SU-DHL-6 (cell line): ENCODE measurements at regions not wholly inside any gene's neighbourhood (a gene's known extent, or its start where the extent isn't known, plus 50 kb on each side); places are given as distances from the start of the nearest gene placed in this dataset.

Experiments used
- H2AFZ ChIP-seq: fragments of 200-600 bp; sonication (generic); 2 replicates; pipeline ENCODE4 v1.6.1; 2014; ENCODE audit warnings: low read depth, mild to moderate bottlenecking, moderate library complexity, mixed read lengths, antibody characterized with exemption, low read length; ENCODE audit not compliant: severe bottlenecking
- H3F3A ChIP-seq: fragments of 200-600 bp; shearing (Covaris generic); 2 replicates; pipeline ENCODE4 v1.6.0; 2016; ENCODE audit warnings: antibody characterized with exemption, mild to moderate bottlenecking; ENCODE audit not compliant: insufficient read depth
- H3K27ac ChIP-seq: fragments of 200-600 bp; sonication (generic); 2 replicates; pipeline ENCODE4 v1.5.1; 2016; ENCODE audit warnings: low read depth, mild to moderate bottlenecking, low read length, moderate library complexity, mixed read lengths
- H3K27me3 ChIP-seq: fragments of 200-600 bp; sonication (generic), shearing (Covaris generic); 2 replicates; pipeline ENCODE4 v1.6.0; 2014; ENCODE audit warnings: mild to moderate bottlenecking, low read length
- H3K36me3 ChIP-seq: fragments of 200-600 bp; sonication (generic); 2 replicates; pipeline ENCODE4 v1.6.1; 2014; ENCODE audit warnings: mild to moderate bottlenecking, low read length, mixed read lengths
- H3K4me2 ChIP-seq: fragments of 300-600, 200-600 bp; shearing (Covaris generic), sonication (generic); 2 replicates; pipeline ENCODE4 v1.6.0; 2014; ENCODE audit warnings: low read length, low read depth, mild to moderate bottlenecking; ENCODE audit not compliant: poor library complexity, severe bottlenecking
- H3K4me3 ChIP-seq: fragments of 200-600 bp; sonication (generic); 2 replicates; pipeline ENCODE4 v1.5.1; 2014; ENCODE audit warnings: antibody characterized with exemption, low read length, mild to moderate bottlenecking, mixed read lengths; ENCODE audit not compliant: insufficient read depth, poor library complexity, severe bottlenecking
- H3K79me2 ChIP-seq: fragments of 200-600 bp; sonication (generic); 2 replicates; pipeline ENCODE4 v1.6.1; 2014; ENCODE audit warnings: mild to moderate bottlenecking, low read length, moderate library complexity; ENCODE audit not compliant: insufficient read depth
- H3K9ac ChIP-seq: fragments of 200-600 bp; sonication (generic); 2 replicates; pipeline ENCODE4 v1.7.0; 2014; ENCODE audit warnings: mild to moderate bottlenecking, low read length
- H3K9me2 ChIP-seq: fragments of 200-600 bp; sonication (generic); replicated peaks from 2 replicates; pipeline ENCODE4 v1.6.1; 2014; ENCODE audit warnings: low read length; ENCODE audit not compliant: insufficient read depth
- H3K9me3 ChIP-seq: fragments of 200-600 bp; sonication (generic); 2 replicates; pipeline ENCODE4 v1.6.1; 2014; ENCODE audit warnings: low read length, mixed read lengths; ENCODE audit not compliant: insufficient read depth
- H4K20me1 ChIP-seq: fragments of 200-600 bp; sonication (generic); 2 replicates; pipeline ENCODE4 v1.6.1; 2014; ENCODE audit warnings: low read depth, mild to moderate bottlenecking, antibody characterized with exemption, low read length, moderate library complexity, mixed read lengths
- CTCF ChIP-seq: fragments of 200-600 bp; sonication (generic); IDR thresholded peaks from one replicate; pipeline ENCODE4 v1.5.1; 2017; ENCODE audit warnings: antibody characterized with exemption, mild to moderate bottlenecking, low read length, moderate library complexity; ENCODE audit not compliant: insufficient read depth, poor library complexity, severe bottlenecking
- EZH2phosphoT487 ChIP-seq: fragments of 200-600 bp; sonication (generic), shearing (Covaris generic); conservative IDR thresholded peaks from 2 replicates; pipeline ENCODE4 v1.6.1; 2018; ENCODE audit warnings: mild to moderate bottlenecking, antibody characterized with exemption, low read length, moderate library complexity, mixed read lengths

- Histone ChIP-seq H3F3A (no peaks in the 10 kb centered on the region), H3K9me3 (no peaks in the 10 kb centered on the region), H3K4me2 (no peak overlapping the region), H3K9me2 (no peaks in the 10 kb centered on the region), H3K9ac (no peak overlapping the region), H3K27ac (no peak overlapping the region), H3K79me2 (no peaks in the 10 kb centered on the region), H3K27me3 (no peaks in the 10 kb centered on the region), H4K20me1 (no peaks in the 10 kb centered on the region), H3K4me3 (no peak overlapping the region), H2AFZ (no peak overlapping the region), H3K36me3 (no peaks in the 10 kb centered on the region)
- TF ChIP-seq EZH2phosphoT487 (no peak), CTCF (no peak)
Measured at GRCh38 chr1:194809215-194809614, 1622.8 kb upstream of the B3GALT2 start.

- Histone ChIP-seq H3K27ac (no peak overlapping the region), H3K4me2 (no peak overlapping the region), H3F3A (no peaks in the 10 kb centered on the region), H3K9ac (no peak overlapping the region), H4K20me1 (no peaks in the 10 kb centered on the region), H3K79me2 (no peaks in the 10 kb centered on the region), H3K9me2 (no peaks in the 10 kb centered on the region), H3K36me3 (no peaks in the 10 kb centered on the region), H3K4me3 (no peak overlapping the region), H2AFZ (peak overlapping the region; percentile 74), H3K9me3 (no peaks in the 10 kb centered on the region), H3K27me3 (no peaks in the 10 kb centered on the region)
- TF ChIP-seq CTCF (no peak), EZH2phosphoT487 (no peak)
Measured at GRCh38 chr1:194807530-194808220, 1621.3 kb upstream of the B3GALT2 start.

GRCh38 chr1:194802572-194802971 is 1616.2 kb upstream of the B3GALT2 start:
- no peaks in the 10 kb centered on the region for H3K79me2 ChIP-seq
- no peak overlapping the region for H3K4me3 ChIP-seq
- no peak overlapping the region for H3K4me2 ChIP-seq
- no peak for TF ChIP-seq EZH2phosphoT487
- TF ChIP-seq CTCF: no peak
- no peaks in the 10 kb centered on the region for H3K27me3 ChIP-seq
- H3K9me3 ChIP-seq: no peaks in the 10 kb centered on the region
- H4K20me1 ChIP-seq: no peaks in the 10 kb centered on the region
- H3K27ac ChIP-seq: no peak overlapping the region
- H3F3A ChIP-seq: no peaks in the 10 kb centered on the region
- H3K9me2 ChIP-seq: no peaks in the 10 kb centered on the region
- peak overlapping the region; percentile 27 for H2AFZ ChIP-seq
- no peaks in the 10 kb centered on the region for H3K36me3 ChIP-seq
- H3K9ac ChIP-seq: no peak overlapping the region
